Astrocyte (in vitro differentiated cells and primary cell): ENCODE measurements at regions not wholly inside any gene's neighbourhood (a gene's known extent, or its start where the extent isn't known, plus 50 kb on each side); places are given as distances from the start of the nearest gene placed in this dataset.

Source experiments
- DNase-seq: peaks from one replicate; pipeline ENCODE4 v3.0.0-alpha.2; 2010; ENCODE audit warnings: low read depth
- FAIRE-seq: peaks from 2 replicates; lab custom pipeline; 2011; peaks lifted over from hg19 to GRCh38; lab: Jason Lieb, UNC
- H2AFZ ChIP-seq: 2 replicates; pipeline ENCODE4 v1.6.0; 2012; ENCODE audit warnings: low read depth, low read length, inconsistent platforms
- H3K27ac ChIP-seq: 2 replicates; pipeline ENCODE4 v1.5.1; 2011; ENCODE audit warnings: low read depth, low read length, inconsistent platforms
- H3K27me3 ChIP-seq: 2 replicates; pipeline ENCODE4 v1.6.0; 2011; ENCODE audit warnings: low read length, inconsistent platforms; ENCODE audit not compliant: insufficient read depth
- H3K36me3 ChIP-seq: 2 replicates; pipeline ENCODE4 v1.5.1; 2011; ENCODE audit warnings: low read length, inconsistent platforms; ENCODE audit not compliant: insufficient read depth
- H3K4me1 ChIP-seq: 2 replicates; pipeline ENCODE4 v1.5.1; 2011; ENCODE audit warnings: low read length, inconsistent platforms; ENCODE audit not compliant: insufficient read depth
- H3K4me2 ChIP-seq: 2 replicates; pipeline ENCODE4 v1.6.0; 2012; ENCODE audit warnings: low read length, inconsistent platforms
- H3K4me3 ChIP-seq: 2 replicates; pipeline ENCODE4 v1.5.1; 2011; ENCODE audit warnings: low read depth, mild to moderate bottlenecking, low read length, inconsistent platforms; ENCODE audit not compliant: insufficient read depth
- H3K79me2 ChIP-seq: 2 replicates; pipeline ENCODE4 v1.6.0; 2012; ENCODE audit warnings: mild to moderate bottlenecking, low read length, inconsistent platforms; ENCODE audit not compliant: insufficient read depth
- H3K9ac ChIP-seq: 2 replicates; pipeline ENCODE4 v1.6.0; 2012; ENCODE audit warnings: mild to moderate bottlenecking, low read length, inconsistent platforms
- H3K9me3 ChIP-seq: 2 replicates; pipeline ENCODE4 v1.5.1; 2012; ENCODE audit warnings: low read depth, mild to moderate bottlenecking, low read length, inconsistent platforms; ENCODE audit not compliant: insufficient read depth
- H4K20me1 ChIP-seq: 2 replicates; pipeline ENCODE4 v1.6.0; 2012; ENCODE audit warnings: low read length, inconsistent platforms; ENCODE audit not compliant: insufficient read depth
- H3K27ac Mint-ChIP-seq: one replicate; pipeline ENCODE4 v1.8.0; 2021; ENCODE audit warnings: mild to moderate bottlenecking, mixed read lengths; ENCODE audit not compliant: unreplicated experiment
- H3K27me3 Mint-ChIP-seq: one replicate; pipeline ENCODE4 v1.8.0; 2021; ENCODE audit warnings: low read depth, mixed read lengths; ENCODE audit not compliant: unreplicated experiment
- H3K36me3 Mint-ChIP-seq: one replicate; pipeline ENCODE4 v1.8.0; 2021; ENCODE audit warnings: low read depth, mixed read lengths; ENCODE audit not compliant: unreplicated experiment
- H3K4me1 Mint-ChIP-seq: one replicate; pipeline ENCODE4 v1.8.0; 2021; ENCODE audit warnings: low read depth, mixed read lengths; ENCODE audit not compliant: unreplicated experiment
- H3K4me3 Mint-ChIP-seq: one replicate; pipeline ENCODE4 v1.8.0; 2021; ENCODE audit warnings: mild to moderate bottlenecking, moderate library complexity, mixed read lengths; ENCODE audit not compliant: unreplicated experiment
- H3K9me3 Mint-ChIP-seq: one replicate; pipeline ENCODE4 v1.8.0; 2021; ENCODE audit warnings: mild to moderate bottlenecking, mixed read lengths; ENCODE audit not compliant: unreplicated experiment
- CTCF ChIP-seq: IDR thresholded peaks from 2 replicates; pipeline ENCODE4 v1.5.1; 2011; ENCODE audit warnings: low read depth, mild to moderate bottlenecking, inconsistent platforms, low read length, moderate library complexity; ENCODE audit not compliant: insufficient read depth
- EZH2 ChIP-seq: IDR thresholded peaks from 2 replicates; pipeline ENCODE4 v1.6.1; 2012; ENCODE audit warnings: mild to moderate bottlenecking, low read length, inconsistent platforms; ENCODE audit not compliant: insufficient read depth

- Histone ChIP-seq H3K4me2 (no peak overlapping the region), H3K27ac (no peak overlapping the region), H4K20me1 (no peaks in the 10 kb centered on the region), H3K4me1 (no peaks in the 10 kb centered on the region), H3K27me3 (no peaks in the 10 kb centered on the region), H2AFZ (no peak overlapping the region), H3K9ac (no peak overlapping the region), H3K79me2 (no peaks in the 10 kb centered on the region), H3K9me3 (no peaks in the 10 kb centered on the region), H3K36me3 (no peaks in the 10 kb centered on the region), H3K4me3 (no peak overlapping the region)
- Mint-ChIP-seq H3K4me3 (no peak overlapping the region), H3K27me3 (no peaks in the 10 kb centered on the region), H3K9me3 (peaks cover 1% of the 10 kb centered on the region), H3K27ac (no peak overlapping the region), H3K36me3 (no peaks in the 10 kb centered on the region), H3K4me1 (no peaks in the 10 kb centered on the region)
- no peak for DNase-seq
- no peak for TF ChIP-seq EZH2
- no peak for TF ChIP-seq CTCF
- no peak for FAIRE-seq
Observed at GRCh38 chr4:135934026-135934425, 1598.3 kb downstream of the PCDH18 start.

GRCh38 chr4:135927651-135928050 lies 1604.6 kb downstream of the PCDH18 start:
- Histone ChIP-seq H3K36me3 (no peaks in the 10 kb centered on the region), H3K27ac (no peak overlapping the region), H3K4me3 (no peak overlapping the region), H3K79me2 (no peaks in the 10 kb centered on the region), H2AFZ (no peak overlapping the region), H3K4me2 (no peak overlapping the region), H3K27me3 (no peaks in the 10 kb centered on the region), H3K9me3 (no peaks in the 10 kb centered on the region), H3K9ac (no peak overlapping the region), H4K20me1 (no peaks in the 10 kb centered on the region), H3K4me1 (no peaks in the 10 kb centered on the region)
- Mint-ChIP-seq H3K27me3 (no peaks in the 10 kb centered on the region), H3K36me3 (no peaks in the 10 kb centered on the region), H3K4me3 (no peak overlapping the region), H3K9me3 (peaks cover 1% of the 10 kb centered on the region), H3K4me1 (no peaks in the 10 kb centered on the region), H3K27ac (no peak overlapping the region)
- FAIRE-seq (no peak), DNase-seq (no peak)
- TF ChIP-seq EZH2: no peak
- TF ChIP-seq CTCF: no peak

- Mint-ChIP-seq H3K4me3 (no peak overlapping the region), H3K27ac (no peak overlapping the region), H3K36me3 (no peaks in the 10 kb centered on the region), H3K9me3 (no peaks in the 10 kb centered on the region), H3K4me1 (no peaks in the 10 kb centered on the region), H3K27me3 (no peaks in the 10 kb centered on the region)
- Histone ChIP-seq H3K36me3 (no peaks in the 10 kb centered on the region), H3K27me3 (no peaks in the 10 kb centered on the region), H3K4me3 (no peak overlapping the region), H2AFZ (no peak overlapping the region), H3K4me1 (no peaks in the 10 kb centered on the region), H3K9ac (no peak overlapping the region), H4K20me1 (no peaks in the 10 kb centered on the region), H3K27ac (no peak overlapping the region), H3K4me2 (no peak overlapping the region), H3K79me2 (no peaks in the 10 kb centered on the region), H3K9me3 (no peaks in the 10 kb centered on the region)
- TF ChIP-seq EZH2 (no peak), CTCF (no peak)
- DNase-seq: no peak
- no peak for FAIRE-seq
Observed at GRCh38 chr4:135921081-135921480, 1611.2 kb downstream of the PCDH18 start.
